ENCODE measurements at regions not wholly inside any gene's neighbourhood (a gene's known extent, or its start where the extent isn't known, plus 50 kb on each side); places are given as distances from the start of the nearest gene placed in this dataset.
"Not testable (repeated sequence)": the region's sequence is repeated elsewhere in the genome, so short reads cannot be mapped to it uniquely, and the experiment has no call there.

- not testable (repeated sequence) for DNase-seq
These were observed 51.7 kb downstream of the PPIAL4C start for GRCh38 chr1:149635290-149635899.

- peak; percentile 94 for DNase-seq
These were observed 52.9 kb downstream of the PPIAL4C start for GRCh38 chr1:149636286-149637122.

GRCh38 chr1:149638481-149638880 is 54.8 kb downstream of the PPIAL4C start:
- DNase-seq = not testable (repeated sequence)

- not testable (repeated sequence) for DNase-seq
These were observed 55.4 kb downstream of the PPIAL4C start for GRCh38 chr1:149638901-149639658.

- not testable (repeated sequence) for DNase-seq
These were observed 57.5 kb downstream of the PPIAL4C start for GRCh38 chr1:149641179-149641578.

- DNase-seq = not testable (repeated sequence)
These were observed 61.2 kb downstream of the PPIAL4C start for GRCh38 chr1:149644818-149645217.

GRCh38 chr1:149646360-149647017 is 62.8 kb downstream of the PPIAL4C start:
- DNase-seq = peak; percentile 46

GRCh38 chr1:149647018-149647373 is 63.3 kb downstream of the PPIAL4C start:
- peak; percentile 42 for DNase-seq

- DNase-seq = not testable (repeated sequence)
These were observed 74.1 kb downstream of the PPIAL4C start for GRCh38 chr1:149657750-149658149.

GRCh38 chr1:149658175-149658574 is 74.5 kb downstream of the PPIAL4C start:
- DNase-seq = not testable (repeated sequence)

- DNase-seq = not testable (repeated sequence)
These were observed 81.0 kb downstream of the PPIAL4C start for GRCh38 chr1:149664624-149665023.

GRCh38 chr1:149665033-149665432 is 81.4 kb downstream of the PPIAL4C start:
- DNase-seq = not testable (repeated sequence)

- not testable (repeated sequence) for DNase-seq
These were observed 81.9 kb downstream of the PPIAL4C start for GRCh38 chr1:149665528-149665927.

- DNase-seq = not testable (repeated sequence)
These were observed 89.7 kb downstream of the PPIAL4C start for GRCh38 chr1:149673231-149673909.

GRCh38 chr1:149674921-149675320 is 91.3 kb downstream of the PPIAL4C start:
- not testable (repeated sequence) for DNase-seq

GRCh38 chr1:149677359-149677758 is 93.7 kb downstream of the PPIAL4C start:
- DNase-seq = not testable (repeated sequence)

- DNase-seq = not testable (repeated sequence)
These were observed 95.8 kb upstream of the FCGR1A start for GRCh38 chr1:149686593-149687238.

GRCh38 chr1:149691399-149691798 is 91.1 kb upstream of the FCGR1A start:
- DNase-seq = not testable (repeated sequence)

- not testable (repeated sequence) for DNase-seq
These were observed 89.5 kb upstream of the FCGR1A start for GRCh38 chr1:149692804-149693539.

GRCh38 chr1:149695066-149695465 is 87.4 kb upstream of the FCGR1A start:
- not testable (repeated sequence) for DNase-seq

- DNase-seq = not testable (repeated sequence)
These were observed 82.3 kb upstream of the FCGR1A start for GRCh38 chr1:149700220-149700619.
